PC-9 (cell line): ENCODE measurements at regions not wholly inside any gene's neighbourhood (a gene's known extent, or its start where the extent isn't known, plus 50 kb on each side); places are given as distances from the start of the nearest gene placed in this dataset.

ENCODE experiments used
- BruUV-seq: library from RNA; stranded (reverse); fragments of 400-500 nt; replicated peaks from 2 replicates; lab custom pipeline; 2021; lab: Mats Ljungman, UMichigan
- CTCF ChIA-PET: fragments of 300-600 bp; sonication (Branson Sonifier 250); formaldehyde crosslinking; loops from one replicate; lab custom pipeline; 2022; ENCODE audit warnings: antibody characterized with exemption; lab: Charles Lee
- POLR2A ChIA-PET: fragments of 300-600 bp; sonication (Branson Sonifier 250); formaldehyde crosslinking; loops from one replicate; lab custom pipeline; 2022; ENCODE audit warnings: antibody characterized with exemption; ENCODE audit not compliant: unreplicated experiment; lab: Charles Lee
- DNase-seq, 2 experiments: peaks; one replicate each; pipeline versions ENCODE4 v3.0.0 to v3.0.0-alpha.2; 2015 to 2022; ENCODE audit warnings: mixed read lengths in 1 of 2
- H2AFZ ChIP-seq: fragments of 200-600 bp; sonication (generic); 2 replicates; pipeline ENCODE4 v1.8.1; 2017; ENCODE audit warnings: antibody characterized with exemption
- H3F3A ChIP-seq: fragments of 200-600 bp; sonication (generic); 2 replicates; pipeline ENCODE4 v1.8.1; 2017; ENCODE audit warnings: antibody characterized with exemption, mild to moderate bottlenecking, low read depth; ENCODE audit not compliant: insufficient read depth
- H3K27ac ChIP-seq: fragments of 200-600 bp; sonication (generic); 2 replicates; pipeline ENCODE4 v1.6.1; 2016; ENCODE audit warnings: mixed run types
- H3K27me3 ChIP-seq: fragments of 200-600 bp; sonication (generic); 2 replicates; pipeline ENCODE4 v1.6.1; 2016; ENCODE audit warnings: low read depth, mixed run types; ENCODE audit not compliant: insufficient read depth
- H3K36me3 ChIP-seq: fragments of 200-600 bp; sonication (generic); 2 replicates; pipeline ENCODE4 v1.6.1; 2016; ENCODE audit warnings: low read depth, mixed run types
- H3K4me1 ChIP-seq: fragments of 200-600 bp; sonication (generic); replicated peaks from 2 replicates; pipeline ENCODE4 v1.6.1; 2016; ENCODE audit warnings: mixed run types; ENCODE audit not compliant: insufficient read depth
- H3K4me2 ChIP-seq: fragments of 200-600 bp; sonication (generic); 2 replicates; pipeline ENCODE4 v1.6.1; 2017; ENCODE audit warnings: mixed run types
- H3K4me3 ChIP-seq: fragments of 200-600 bp; sonication (generic); 2 replicates; pipeline ENCODE4 v1.6.1; 2016; ENCODE audit warnings: mixed run types
- H3K79me2 ChIP-seq: fragments of 200-600 bp; sonication (generic); 2 replicates; pipeline ENCODE4 v1.6.1; 2017; ENCODE audit warnings: low read depth, mixed run types
- H3K9me2 ChIP-seq: fragments of 200-600 bp; sonication (generic); 2 replicates; pipeline ENCODE4 v1.8.1; 2017; ENCODE audit warnings: mild to moderate bottlenecking; ENCODE audit not compliant: insufficient read depth
- H3K9me3 ChIP-seq: fragments of 200-600 bp; sonication (generic); 2 replicates; pipeline ENCODE4 v1.8.1; 2016; ENCODE audit warnings: low read depth; ENCODE audit not compliant: insufficient read depth
- H4K20me1 ChIP-seq: fragments of 200-600 bp; sonication (generic); 2 replicates; pipeline ENCODE4 v1.8.1; 2017; ENCODE audit not compliant: insufficient read depth
- EZH2 ChIP-seq: fragments of 200-600 bp; sonication (generic); IDR thresholded peaks from 2 replicates; pipeline ENCODE4 v1.8.0; 2017; ENCODE audit warnings: antibody characterized with exemption, low read depth
- intact Hi-C: fragments of 100-400 bp; cut with micrococcal nuclease; formaldehyde crosslinking; loops from one replicate; pipeline ENCODE4 v1.10.0; 2022; ENCODE audit not compliant: unreplicated experiment
- TF ChIP-seq, protein P1 (sequence below): fragments of 200-600 bp; sonication (generic); conservative IDR thresholded peaks from 2 replicates; pipeline ENCODE4 v1.6.1; 2017; ENCODE audit warnings: mixed run types, antibody characterized with exemption, mild to moderate bottlenecking, moderate library complexity

DNA sequence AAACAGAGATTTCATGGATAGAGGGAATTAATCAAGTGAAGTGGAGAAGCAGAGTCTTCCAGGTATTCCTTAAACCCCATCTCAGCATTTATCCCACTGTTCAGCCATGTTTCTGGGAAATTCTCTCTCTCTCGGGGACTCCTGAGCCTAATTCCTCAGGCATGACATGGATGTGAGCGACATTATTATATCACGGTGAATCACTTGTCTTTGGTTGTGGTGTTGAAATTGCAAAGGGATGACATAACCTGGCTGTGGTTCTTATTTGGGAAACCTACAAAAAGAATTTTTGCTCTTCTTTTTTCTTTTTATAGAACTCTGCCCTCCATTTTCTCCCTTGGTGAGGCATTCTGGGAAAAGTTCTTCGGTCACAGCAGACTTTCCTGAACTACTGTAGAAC, 457.9 kb upstream of the PTGER4 start:
- H3K9me2 ChIP-seq = no peaks in the 10 kb centered on the region; the same call in 1 of the 2 replicates
- H3K4me1 ChIP-seq = no peaks in the 10 kb centered on the region
- no TSS peak for BruUV-seq
- H3K9me3 ChIP-seq = no peaks in the 10 kb centered on the region; the same call in 1 of the 2 replicates
- no peaks in the 10 kb centered on the region for H4K20me1 ChIP-seq
- POLR2A ChIA-PET = no interaction called here
- H2AFZ ChIP-seq = no peak overlapping the region
- TF ChIP-seq, protein P1, sequence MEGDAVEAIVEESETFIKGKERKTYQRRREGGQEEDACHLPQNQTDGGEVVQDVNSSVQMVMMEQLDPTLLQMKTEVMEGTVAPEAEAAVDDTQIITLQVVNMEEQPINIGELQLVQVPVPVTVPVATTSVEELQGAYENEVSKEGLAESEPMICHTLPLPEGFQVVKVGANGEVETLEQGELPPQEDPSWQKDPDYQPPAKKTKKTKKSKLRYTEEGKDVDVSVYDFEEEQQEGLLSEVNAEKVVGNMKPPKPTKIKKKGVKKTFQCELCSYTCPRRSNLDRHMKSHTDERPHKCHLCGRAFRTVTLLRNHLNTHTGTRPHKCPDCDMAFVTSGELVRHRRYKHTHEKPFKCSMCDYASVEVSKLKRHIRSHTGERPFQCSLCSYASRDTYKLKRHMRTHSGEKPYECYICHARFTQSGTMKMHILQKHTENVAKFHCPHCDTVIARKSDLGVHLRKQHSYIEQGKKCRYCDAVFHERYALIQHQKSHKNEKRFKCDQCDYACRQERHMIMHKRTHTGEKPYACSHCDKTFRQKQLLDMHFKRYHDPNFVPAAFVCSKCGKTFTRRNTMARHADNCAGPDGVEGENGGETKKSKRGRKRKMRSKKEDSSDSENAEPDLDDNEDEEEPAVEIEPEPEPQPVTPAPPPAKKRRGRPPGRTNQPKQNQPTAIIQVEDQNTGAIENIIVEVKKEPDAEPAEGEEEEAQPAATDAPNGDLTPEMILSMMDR = no peak
- no peak for TF ChIP-seq EZH2
- H3K36me3 ChIP-seq = no peaks in the 10 kb centered on the region
- intact Hi-C loops = no loop called here
- no peaks in the 10 kb centered on the region for H3K79me2 ChIP-seq
- no peak overlapping the region for H3K27ac ChIP-seq
- H3K4me3 ChIP-seq = no peak overlapping the region
- no peaks in the 10 kb centered on the region for H3F3A ChIP-seq
- CTCF ChIA-PET = no interaction called here
- no peak for DNase-seq
- no peaks in the 10 kb centered on the region for H3K27me3 ChIP-seq
- no peak overlapping the region for H3K4me2 ChIP-seq

DNA sequence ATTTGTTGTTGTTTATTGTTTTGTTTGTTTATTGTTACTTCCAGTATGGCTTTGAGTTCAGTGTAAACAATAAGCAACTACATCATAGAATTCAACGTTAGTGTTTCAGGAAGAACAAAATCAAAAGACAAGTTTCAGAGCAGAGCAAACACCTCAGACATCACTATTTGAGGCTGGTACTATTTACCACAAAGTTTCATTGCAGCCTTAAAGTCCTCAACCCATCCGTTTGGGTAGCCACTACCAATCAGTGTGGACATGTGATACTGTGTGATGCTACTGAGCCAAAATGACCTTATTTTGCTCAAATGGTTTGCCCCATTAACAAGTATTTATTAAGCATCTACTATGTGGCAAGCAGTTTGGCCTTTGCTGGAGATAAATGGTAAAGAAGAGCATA, 458.5 kb upstream of the PTGER4 start:
- Histone ChIP-seq H3K4me3 (no peak overlapping the region), H3K4me1 (no peaks in the 10 kb centered on the region), H3K79me2 (no peaks in the 10 kb centered on the region), H3F3A (no peaks in the 10 kb centered on the region), H3K9me3 (no peaks in the 10 kb centered on the region; the same call in 1 of the 2 replicates), H2AFZ (no peak overlapping the region), H3K9me2 (no peaks in the 10 kb centered on the region; the same call in 1 of the 2 replicates), H4K20me1 (no peaks in the 10 kb centered on the region), H3K36me3 (no peaks in the 10 kb centered on the region), H3K27ac (no peak overlapping the region), H3K27me3 (no peaks in the 10 kb centered on the region), H3K4me2 (no peak overlapping the region)
- DNase-seq = no peak
- CTCF ChIA-PET = no interaction called here
- intact Hi-C loops = no loop called here
- POLR2A ChIA-PET = no interaction called here
- no TSS peak for BruUV-seq
- TF ChIP-seq EZH2 = no peak
- TF ChIP-seq, protein P1 = no peak

DNA sequence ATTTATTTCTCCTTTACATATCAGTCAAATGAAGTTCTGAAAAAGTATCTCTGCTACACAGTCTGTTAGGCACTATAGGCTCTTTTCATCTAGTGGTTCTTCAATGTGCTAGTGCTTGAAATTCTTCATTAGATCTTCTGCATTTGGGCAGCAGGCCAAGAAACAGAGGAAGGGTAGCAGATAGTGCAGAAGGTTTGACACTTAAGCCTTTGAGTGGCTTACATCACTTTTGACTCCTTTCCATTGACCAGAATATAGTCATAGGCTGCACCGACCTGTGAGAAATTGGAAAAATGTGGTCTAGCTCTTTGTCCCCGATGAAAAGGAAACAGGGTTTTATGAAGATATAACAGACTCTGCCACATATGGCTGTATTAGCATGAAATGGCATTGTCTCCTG, 459.5 kb upstream of the PTGER4 start:
- ChIA-PET POLR2A (no interaction called here), CTCF (no interaction called here)
- Histone ChIP-seq H3K9me2 (no peaks in the 10 kb centered on the region; the same call in 1 of the 2 replicates), H3K9me3 (no peaks in the 10 kb centered on the region; the same call in 1 of the 2 replicates), H3K4me2 (no peak overlapping the region), H3F3A (no peaks in the 10 kb centered on the region), H3K27ac (no peak overlapping the region), H3K79me2 (no peaks in the 10 kb centered on the region), H3K27me3 (no peaks in the 10 kb centered on the region), H3K4me1 (no peaks in the 10 kb centered on the region), H3K4me3 (no peak overlapping the region), H4K20me1 (no peaks in the 10 kb centered on the region), H2AFZ (no peak overlapping the region), H3K36me3 (no peaks in the 10 kb centered on the region)
- BruUV-seq = no TSS peak
- DNase-seq = no peak
- TF ChIP-seq EZH2 = no peak
- TF ChIP-seq, protein P1 = no peak
- intact Hi-C loops = no loop called here
